ENCODE measurements at regions not wholly inside any gene's neighbourhood (a gene's known extent, or its start where the extent isn't known, plus 50 kb on each side); places are given as distances from the start of the nearest gene placed in this dataset.

DNA sequence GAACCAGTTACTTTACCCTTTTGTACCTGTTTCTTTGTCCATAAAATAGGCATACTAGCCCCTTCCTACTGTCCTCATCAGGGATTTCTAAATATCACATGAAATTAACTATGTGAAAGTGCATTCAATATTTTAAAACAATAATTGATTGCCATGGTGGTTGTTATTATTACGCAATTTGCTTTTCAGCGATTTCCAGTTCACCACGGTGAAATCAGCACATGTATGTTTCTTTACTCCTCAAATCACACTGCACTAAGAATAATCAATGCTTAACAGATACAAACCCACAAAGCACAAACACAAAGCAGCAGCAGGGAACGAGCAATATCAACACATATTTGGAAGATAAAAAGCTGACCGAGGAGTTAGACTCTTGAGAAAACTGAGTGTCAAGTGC is 371.3 kb upstream of the NOCT start:
- WGBS, 5 donors = 78 to 89% (median 84%) methylated on average over 5 of the region's 5 CpGs
- Histone ChIP-seq H3K4me3 (no peak overlapping the region), H3K27ac (no peak overlapping the region), H3K9me3 (no peaks in the 10 kb centered on the region), H3K4me1 (no peaks in the 10 kb centered on the region), H3K36me3 (no peaks in the 10 kb centered on the region), H3K27me3 (replicated peaks in 1 of 7) (no peaks in the 10 kb centered on the region)
- no peak for DNase-seq
- intact Hi-C loops (cut with DNase I; ENCODE audit: low total_unique reads) = no loop called here
- no peak for TF ChIP-seq POLR2A (IDR thresholded peaks at IDR 0.05)
- TF ChIP-seq, protein P1, sequence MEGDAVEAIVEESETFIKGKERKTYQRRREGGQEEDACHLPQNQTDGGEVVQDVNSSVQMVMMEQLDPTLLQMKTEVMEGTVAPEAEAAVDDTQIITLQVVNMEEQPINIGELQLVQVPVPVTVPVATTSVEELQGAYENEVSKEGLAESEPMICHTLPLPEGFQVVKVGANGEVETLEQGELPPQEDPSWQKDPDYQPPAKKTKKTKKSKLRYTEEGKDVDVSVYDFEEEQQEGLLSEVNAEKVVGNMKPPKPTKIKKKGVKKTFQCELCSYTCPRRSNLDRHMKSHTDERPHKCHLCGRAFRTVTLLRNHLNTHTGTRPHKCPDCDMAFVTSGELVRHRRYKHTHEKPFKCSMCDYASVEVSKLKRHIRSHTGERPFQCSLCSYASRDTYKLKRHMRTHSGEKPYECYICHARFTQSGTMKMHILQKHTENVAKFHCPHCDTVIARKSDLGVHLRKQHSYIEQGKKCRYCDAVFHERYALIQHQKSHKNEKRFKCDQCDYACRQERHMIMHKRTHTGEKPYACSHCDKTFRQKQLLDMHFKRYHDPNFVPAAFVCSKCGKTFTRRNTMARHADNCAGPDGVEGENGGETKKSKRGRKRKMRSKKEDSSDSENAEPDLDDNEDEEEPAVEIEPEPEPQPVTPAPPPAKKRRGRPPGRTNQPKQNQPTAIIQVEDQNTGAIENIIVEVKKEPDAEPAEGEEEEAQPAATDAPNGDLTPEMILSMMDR (IDR thresholded peaks at IDR 0.05 in 8 of 11, conservative IDR thresholded peaks at IDR 0.05 in 3 of 11) = no peak
- TF ChIP-seq POLR2AphosphoS5 (IDR thresholded peaks at IDR 0.05) = no peak

- 66 to 75% (median 71%) methylated on average over 1 of the region's 1 CpG for WGBS, 5 donors
- H3K36me3 ChIP-seq = no peaks in the 10 kb centered on the region
- TF ChIP-seq POLR2AphosphoS5 (IDR thresholded peaks at IDR 0.05) (no peak), POLR2A (IDR thresholded peaks at IDR 0.05) (no peak)
- TF ChIP-seq, protein P1 (IDR thresholded peaks at IDR 0.05 in 8 of 11, conservative IDR thresholded peaks at IDR 0.05 in 3 of 11) = no peak
- no peaks in the 10 kb centered on the region for H3K9me3 ChIP-seq
- no peak overlapping the region for H3K27ac ChIP-seq
- no peaks in the 10 kb centered on the region for H3K27me3 ChIP-seq (replicated peaks in 1 of 7)
- DNase-seq = no peak
- no peak overlapping the region for H3K4me3 ChIP-seq
- intact Hi-C loops (cut with DNase I; ENCODE audit: low total_unique reads) = no loop called here
- no peaks in the 10 kb centered on the region for H3K4me1 ChIP-seq
Observed at GRCh38 chr4:138643827-138644226, 371.8 kb upstream of the NOCT start.

DNA sequence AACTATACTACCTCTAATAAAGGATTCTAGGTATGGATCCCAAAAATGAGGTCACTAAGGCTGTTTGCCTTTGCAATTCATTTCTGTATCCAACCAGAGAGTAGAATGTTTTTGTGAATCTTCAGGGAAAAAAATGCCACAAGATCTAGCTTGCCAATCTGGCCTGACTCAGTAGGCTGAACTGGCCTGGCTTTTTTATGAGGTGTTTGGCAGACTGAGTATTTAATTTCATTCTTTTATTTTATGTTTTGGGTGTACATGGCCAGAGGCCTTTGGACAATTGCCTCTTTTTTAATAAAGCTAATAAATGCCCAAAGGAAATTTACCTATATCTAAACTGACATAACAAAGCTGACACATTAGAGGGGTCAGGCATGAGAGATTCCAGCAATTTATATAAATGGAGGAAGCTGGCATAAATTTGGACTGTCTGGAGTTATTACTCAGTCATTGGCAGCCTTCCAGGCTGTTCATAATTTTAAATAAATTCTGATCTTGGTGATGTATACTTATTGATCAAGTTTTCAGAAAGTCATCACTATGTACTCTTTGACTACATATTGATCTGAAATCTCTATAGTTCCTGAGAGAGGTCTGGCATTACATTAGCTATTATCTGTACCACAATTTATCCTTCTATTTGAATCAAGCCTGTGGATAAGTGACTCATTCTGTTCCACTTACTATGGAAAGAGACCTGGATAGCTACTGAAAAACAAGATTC is 376.4 kb upstream of the NOCT start:
- no peak for TF ChIP-seq POLR2AphosphoS5 (IDR thresholded peaks at IDR 0.05)
- TF ChIP-seq, protein P1 (IDR thresholded peaks at IDR 0.05 in 8 of 11, conservative IDR thresholded peaks at IDR 0.05 in 3 of 11) = no peak
- TF ChIP-seq POLR2A (IDR thresholded peaks at IDR 0.05) = no peak
- no peak for DNase-seq

GRCh38 chr4:138636781-138637180 is 378.8 kb upstream of the NOCT start:
- Histone ChIP-seq H3K27me3 (replicated peaks in 1 of 7) (no peaks in the 10 kb centered on the region), H3K4me3 (no peak overlapping the region), H3K27ac (no peak overlapping the region), H3K36me3 (no peaks in the 10 kb centered on the region), H3K9me3 (no peaks in the 10 kb centered on the region), H3K4me1 (no peaks in the 10 kb centered on the region)
- 77 to 97% (median 95%) methylated on average over 7 of the region's 7 CpGs for WGBS, 5 donors
- TF ChIP-seq POLR2A (IDR thresholded peaks at IDR 0.05) (no peak), POLR2AphosphoS5 (IDR thresholded peaks at IDR 0.05) (no peak)
- TF ChIP-seq, protein P1 (IDR thresholded peaks at IDR 0.05 in 8 of 11, conservative IDR thresholded peaks at IDR 0.05 in 3 of 11) = no peak
- DNase-seq = no peak
- intact Hi-C loops (cut with DNase I; ENCODE audit: low total_unique reads) = no loop called here

More for the DNA sequence above, 376.4 kb upstream of the NOCT start:
- Histone ChIP-seq H3K36me3 (no peaks in the 10 kb centered on the region), H3K27me3 (replicated peaks in 1 of 7) (no peaks in the 10 kb centered on the region), H3K27ac (no peak overlapping the region), H3K9me3 (no peaks in the 10 kb centered on the region), H3K4me1 (no peaks in the 10 kb centered on the region), H3K4me3 (no peak overlapping the region)
- intact Hi-C loops (cut with DNase I; ENCODE audit: low total_unique reads) = no loop called here
